NCI-H1417 treated with DMSO at 0.1 percent for 48 hours (cell line): ENCODE measurements at regions not wholly inside any gene's neighbourhood (a gene's known extent, or its start where the extent isn't known, plus 50 kb on each side); places are given as distances from the start of the nearest gene placed in this dataset.

ENCODE experiments used
- DNase-seq: peaks from one replicate; lab custom pipeline; 2025; lab: John Stamatoyannopoulos, UW

DNA sequence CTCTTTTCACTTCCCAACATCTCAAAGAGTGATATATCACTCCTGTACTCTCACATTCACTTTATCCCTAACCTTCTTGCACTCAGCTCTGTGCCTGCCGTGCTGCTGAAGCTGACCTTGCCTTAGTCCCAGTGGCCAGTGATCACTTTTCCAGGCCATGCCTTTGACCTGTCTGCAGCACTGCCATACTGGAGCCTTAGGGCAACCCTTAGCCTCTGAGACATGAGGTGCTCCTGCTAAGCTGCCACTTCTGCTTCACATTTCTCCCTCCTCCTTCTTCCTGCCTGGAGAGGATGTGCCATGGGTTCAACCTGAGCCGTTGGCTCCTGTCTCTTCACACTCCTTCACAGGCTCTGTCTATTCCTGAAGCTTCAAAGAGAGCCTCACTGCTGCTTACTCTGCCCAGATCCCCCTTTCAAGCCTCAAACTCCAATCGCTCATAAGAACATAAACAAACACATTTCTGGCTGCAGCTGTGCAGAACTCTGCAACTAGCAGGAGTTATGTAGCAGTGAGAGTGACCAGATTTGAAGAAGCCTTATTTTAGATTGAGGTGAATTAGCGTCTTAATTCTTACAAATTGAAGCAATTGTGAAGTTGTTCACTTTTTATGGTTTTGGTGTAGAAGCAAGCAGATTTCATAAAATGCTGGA is 716.2 kb upstream of the FANCL start:
- no peak for DNase-seq

DNA sequence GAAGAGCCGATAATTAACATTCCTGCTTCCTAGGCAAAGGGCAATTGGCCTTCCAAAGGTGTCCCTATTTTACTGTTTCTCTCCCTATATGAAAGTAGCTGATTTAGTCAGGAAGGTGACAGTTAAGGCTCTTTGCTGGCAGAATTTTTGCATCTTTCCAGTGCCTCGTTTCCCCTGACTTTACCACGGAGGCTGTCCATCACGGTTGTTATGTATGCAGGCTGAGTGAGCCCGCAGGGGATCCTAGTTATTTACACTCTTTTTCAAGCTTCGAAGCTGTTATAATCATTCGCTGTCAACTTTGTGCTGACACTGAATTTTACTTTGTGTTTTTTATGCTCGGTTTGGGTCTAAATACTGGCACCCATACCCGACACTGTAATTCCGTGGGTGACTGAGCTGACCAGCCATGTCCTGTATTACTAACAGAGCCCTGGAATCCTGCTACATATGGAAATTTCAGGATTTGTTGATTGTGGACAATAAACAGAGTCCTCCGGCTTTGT is 713.8 kb upstream of the FANCL start:
- no peak for DNase-seq

GRCh38 chr2:58951722-58952121 is 710.6 kb upstream of the FANCL start:
- no peak for DNase-seq

GRCh38 chr2:58950795-58951462 is 709.8 kb upstream of the FANCL start:
- DNase-seq = no peak

GRCh38 chr2:58939388-58939787 is 698.3 kb upstream of the FANCL start:
- no peak for DNase-seq

DNA sequence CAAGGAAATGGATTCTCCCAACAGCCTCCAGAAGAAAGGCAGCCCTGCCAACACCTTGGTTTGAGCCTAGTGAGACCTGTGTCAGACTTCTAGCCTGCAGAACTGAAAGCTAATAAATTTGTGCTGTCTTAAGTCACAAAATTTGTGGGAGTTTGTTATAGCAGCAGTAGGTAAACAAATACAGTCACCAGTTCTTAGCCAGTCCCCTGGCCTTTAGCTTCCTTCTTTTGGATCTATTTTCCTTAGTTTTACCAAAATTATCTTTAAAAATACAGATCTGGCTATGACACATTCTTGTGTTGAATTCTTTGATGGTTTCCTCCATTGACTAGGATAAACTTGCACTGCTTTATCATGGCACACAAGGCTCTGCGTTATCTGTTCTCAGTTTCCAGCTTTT is 697.9 kb upstream of the FANCL start:
- no peak for DNase-seq

GRCh38 chr2:58932801-58933200 is 691.7 kb upstream of the FANCL start:
- DNase-seq = no peak

GRCh38 chr2:58930537-58930936 is 689.4 kb upstream of the FANCL start:
- DNase-seq = no peak

GRCh38 chr2:58928973-58929372 is 687.8 kb upstream of the FANCL start:
- no peak for DNase-seq

- no peak for DNase-seq
These were observed 687.3 kb upstream of the FANCL start for GRCh38 chr2:58928391-58928790.

- DNase-seq = no peak
These were observed 685.0 kb upstream of the FANCL start for GRCh38 chr2:58926112-58926511.

- DNase-seq = no peak
These were observed 684.6 kb upstream of the FANCL start for GRCh38 chr2:58925676-58926081.

- DNase-seq = no peak
These were observed 682.7 kb upstream of the FANCL start for GRCh38 chr2:58923869-58924268.

DNA sequence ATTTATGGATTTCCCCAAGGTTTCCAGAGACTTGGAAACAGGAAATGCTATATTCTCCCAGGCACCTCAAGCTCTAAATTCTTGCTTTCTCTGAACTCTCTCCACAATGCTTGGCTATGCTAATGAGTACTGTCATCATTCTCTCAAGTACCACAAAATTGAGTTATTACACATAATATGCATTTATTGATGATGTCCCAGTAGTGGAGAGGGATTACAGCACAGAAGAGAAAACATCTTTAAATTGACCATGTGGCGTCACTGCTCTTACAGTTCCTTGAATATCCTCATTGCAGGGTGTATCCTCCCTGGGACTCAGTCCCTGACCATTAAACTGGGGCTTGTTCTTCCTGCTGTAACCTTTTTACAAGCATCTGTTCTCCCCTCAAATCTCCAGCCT is 681.1 kb upstream of the FANCL start:
- DNase-seq = no peak

- DNase-seq = no peak
These were observed 680.6 kb upstream of the FANCL start for GRCh38 chr2:58921676-58922075.

- DNase-seq = no peak
These were observed 678.9 kb upstream of the FANCL start for GRCh38 chr2:58920001-58920400.

DNA sequence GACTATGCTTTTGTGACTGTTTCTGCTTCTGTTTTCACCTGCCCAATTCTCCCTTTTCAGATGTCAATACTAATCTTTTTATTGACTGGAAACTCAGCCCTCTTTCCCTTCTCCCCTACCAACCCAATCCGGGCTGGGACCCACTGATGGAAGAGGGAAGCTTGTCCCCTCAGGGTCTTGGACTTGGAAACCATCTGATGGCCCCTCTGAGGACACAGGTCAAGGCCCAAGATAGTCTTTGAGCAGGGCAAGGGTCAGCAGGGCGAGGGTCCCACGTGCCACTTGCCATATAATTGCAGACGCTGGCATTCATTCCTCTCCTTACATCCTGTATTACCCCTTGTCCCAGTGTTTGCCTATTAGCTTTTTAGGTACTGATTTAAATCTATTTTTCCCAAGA is 678.2 kb upstream of the FANCL start:
- no peak for DNase-seq

DNA sequence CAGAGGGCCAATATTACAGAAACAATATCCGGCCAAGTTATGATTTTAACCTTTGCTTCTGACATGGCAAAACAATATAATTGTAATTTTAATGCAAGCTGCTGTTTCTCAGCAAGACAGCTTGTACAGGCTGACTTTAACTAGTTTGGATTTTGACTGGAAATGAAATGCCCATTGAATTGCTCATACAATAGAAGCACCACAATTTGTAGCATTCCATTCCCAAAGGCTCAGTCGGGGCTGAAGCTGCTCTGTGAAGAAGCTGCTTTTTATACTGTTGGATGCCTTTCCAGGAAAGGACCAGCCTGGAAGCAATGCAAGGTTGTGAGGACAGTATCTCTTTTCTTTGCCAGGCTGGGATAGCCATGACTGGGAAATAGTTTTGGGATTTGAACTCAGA is 677.0 kb upstream of the FANCL start:
- no peak for DNase-seq

GRCh38 chr2:58917596-58917995 is 676.5 kb upstream of the FANCL start:
- DNase-seq = no peak

DNA sequence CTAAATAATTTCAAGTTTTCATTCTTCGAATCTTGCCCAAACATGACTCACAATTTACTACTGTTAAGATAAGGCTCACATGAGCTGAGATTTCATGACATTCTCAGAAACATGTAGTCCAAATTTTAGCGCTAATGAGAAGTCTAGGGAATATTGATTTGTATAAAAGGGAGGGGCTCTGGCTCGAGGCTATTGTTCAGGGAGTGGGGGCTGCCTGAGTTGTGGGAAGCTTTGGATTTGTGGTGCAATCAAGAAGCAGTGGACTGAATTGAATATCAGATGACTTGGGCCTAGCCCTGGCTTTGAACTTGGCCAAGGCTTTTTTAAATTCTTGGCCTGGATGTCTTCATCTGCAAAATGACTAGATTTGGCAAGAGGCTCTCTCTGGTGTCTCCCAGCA is 674.9 kb upstream of the FANCL start:
- no peak for DNase-seq

- no peak for DNase-seq
These were observed 673.8 kb upstream of the FANCL start for GRCh38 chr2:58914733-58915505.

DNA sequence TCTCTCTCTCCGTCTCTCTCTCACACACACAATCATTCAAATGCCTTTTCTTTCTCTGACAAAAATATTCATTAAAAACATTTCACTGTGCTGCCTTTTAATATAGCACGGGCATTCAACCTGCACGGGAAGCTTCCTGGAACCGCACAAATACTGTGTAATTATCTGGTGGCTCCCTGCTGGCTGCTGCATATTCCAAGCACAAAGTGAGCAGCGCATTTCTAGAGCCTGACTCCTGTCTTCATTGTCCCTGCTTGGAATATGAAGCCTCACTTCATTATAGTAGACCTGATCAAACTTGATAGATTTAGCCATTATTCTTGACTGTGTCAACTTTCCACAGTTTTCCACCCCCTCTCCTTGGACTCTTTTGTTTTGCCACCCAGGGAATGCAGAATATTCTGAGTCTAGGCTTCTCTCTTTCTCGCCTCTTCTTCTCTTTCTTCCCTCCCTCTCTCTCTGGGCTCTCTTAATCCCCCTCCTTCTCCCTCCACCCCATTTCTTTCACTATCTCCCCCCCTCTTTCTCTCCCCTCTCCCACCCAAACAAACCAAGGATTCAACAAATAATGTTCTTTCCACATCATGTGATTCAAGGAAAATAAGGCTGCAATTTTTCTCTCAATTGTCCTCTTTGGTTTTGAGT is 672.1 kb upstream of the FANCL start:
- DNase-seq = peak; percentile 92

DNA sequence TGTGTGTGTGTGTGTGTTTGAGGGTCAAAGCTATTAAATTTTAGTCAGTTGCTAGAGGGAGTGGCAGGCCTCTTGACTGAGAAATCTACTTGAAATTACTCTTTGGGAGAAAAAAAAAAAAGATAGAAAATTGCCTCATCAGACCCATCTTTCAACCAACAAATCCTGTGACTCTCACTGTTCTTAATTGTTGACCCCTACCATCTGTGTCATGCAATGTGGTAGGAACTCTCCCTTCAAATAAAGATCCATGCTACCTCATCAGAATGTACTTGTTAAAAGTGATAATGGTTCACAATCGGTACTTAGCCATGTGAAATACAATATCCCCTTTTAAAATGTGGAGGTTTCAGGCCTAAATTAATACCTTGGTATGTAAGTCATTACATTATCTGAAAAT is 670.8 kb upstream of the FANCL start:
- no peak for DNase-seq
